H9 (cell line): ENCODE measurements at regions not wholly inside any gene's neighbourhood (a gene's known extent, or its start where the extent isn't known, plus 50 kb on each side); places are given as distances from the start of the nearest gene placed in this dataset.

Experiments
- DNase-seq: peaks from one replicate; pipeline ENCODE4 v3.0.0-alpha.2; 2017
- H2AFZ ChIP-seq: one replicate; pipeline ENCODE4 v1.6.1; 2013; ENCODE audit warnings: mild to moderate bottlenecking, low read length, control low read depth, moderate library complexity
- H2AK5ac ChIP-seq: 2 replicates; pipeline ENCODE4 v1.6.1; 2013; ENCODE audit warnings: low read length, control low read depth, mixed read lengths; ENCODE audit not compliant: insufficient read length
- H2BK120ac ChIP-seq: one replicate; pipeline ENCODE4 v1.6.1; 2013; ENCODE audit warnings: low read depth, mild to moderate bottlenecking, low read length, control low read depth, inconsistent platforms; ENCODE audit not compliant: poor library complexity, severe bottlenecking
- H2BK12ac ChIP-seq: 2 replicates; pipeline ENCODE4 v1.6.1; 2013; ENCODE audit warnings: low read length, control low read depth, mixed read lengths, low read depth; ENCODE audit not compliant: insufficient read length
- H2BK15ac ChIP-seq: 2 replicates; pipeline ENCODE4 v1.6.1; 2013; ENCODE audit warnings: low read depth, low read length, control low read depth
- H2BK20ac ChIP-seq: one replicate; pipeline ENCODE4 v1.6.1; 2013; ENCODE audit warnings: low read depth, mild to moderate bottlenecking, low read length, control low read depth, inconsistent platforms; ENCODE audit not compliant: poor library complexity, severe bottlenecking
- H2BK5ac ChIP-seq: 2 replicates; pipeline ENCODE4 v1.6.1; 2013; ENCODE audit warnings: low read length, control low read depth, mixed read lengths; ENCODE audit not compliant: insufficient read length
- H3K14ac ChIP-seq: 2 replicates; pipeline ENCODE4 v1.6.1; 2013; ENCODE audit warnings: low read length, control low read depth; ENCODE audit not compliant: insufficient read depth
- H3K18ac ChIP-seq: 2 replicates; pipeline ENCODE4 v1.6.1; 2013; ENCODE audit warnings: low read depth, mild to moderate bottlenecking, mixed read lengths, low read length, control low read depth; ENCODE audit not compliant: insufficient read length
- H3K23ac ChIP-seq: 2 replicates; pipeline ENCODE4 v1.6.1; 2013; ENCODE audit warnings: low read length, control low read depth, mixed read lengths, low read depth; ENCODE audit not compliant: insufficient read length
- H3K23me2 ChIP-seq: 2 replicates; pipeline ENCODE4 v1.6.1; 2013; ENCODE audit warnings: low read depth, mild to moderate bottlenecking, mixed read lengths, low read length, control low read depth; ENCODE audit not compliant: insufficient read length, poor library complexity, severe bottlenecking
- H3K27ac ChIP-seq: 2 replicates; pipeline ENCODE4 v1.5.1; 2013; ENCODE audit warnings: low read length, control low read depth, mixed read lengths, low read depth; ENCODE audit not compliant: insufficient read length
- H3K27me3 ChIP-seq: 2 replicates; pipeline ENCODE4 v1.6.1; 2013; ENCODE audit warnings: low read length, control low read depth, inconsistent platforms; ENCODE audit not compliant: insufficient read depth
- H3K4ac ChIP-seq: 2 replicates; pipeline ENCODE4 v1.6.1; 2013; ENCODE audit warnings: low read depth, mild to moderate bottlenecking, control low read depth, inconsistent platforms, low read length, moderate library complexity
- H3K4me1 ChIP-seq: 2 replicates; pipeline ENCODE4 v1.6.1; 2013; ENCODE audit warnings: low read length, control low read depth, inconsistent platforms; ENCODE audit not compliant: insufficient read depth
- H3K4me2 ChIP-seq: 2 replicates; pipeline ENCODE4 v1.6.1; 2013; ENCODE audit warnings: low read length, control low read depth, mixed read lengths; ENCODE audit not compliant: insufficient read length, insufficient read depth
- H3K56ac ChIP-seq: 2 replicates; pipeline ENCODE4 v1.6.1; 2013; ENCODE audit warnings: low read depth, mild to moderate bottlenecking, mixed read lengths, low read length, control low read depth; ENCODE audit not compliant: insufficient read length
- H3K79me1 ChIP-seq: 2 replicates; pipeline ENCODE4 v1.6.1; 2013; ENCODE audit warnings: low read depth, mild to moderate bottlenecking, moderate library complexity, low read length, control low read depth, inconsistent platforms; ENCODE audit not compliant: insufficient read depth, poor library complexity, severe bottlenecking
- H3K79me2 ChIP-seq: 2 replicates; pipeline ENCODE4 v1.6.1; 2013; ENCODE audit warnings: low read length, control low read depth, inconsistent platforms; ENCODE audit not compliant: insufficient read depth
- H3K9ac ChIP-seq: 2 replicates; pipeline ENCODE4 v1.6.1; 2013; ENCODE audit warnings: low read length, control low read depth, mixed read lengths; ENCODE audit not compliant: insufficient read length; ENCODE audit errors: extremely low read depth
- H3K9me3 ChIP-seq: one replicate; pipeline ENCODE4 v1.6.1; 2013; ENCODE audit warnings: low read depth, low read length, inconsistent platforms; ENCODE audit not compliant: control insufficient read depth
- H3T11ph ChIP-seq: one replicate; pipeline ENCODE4 v1.6.1; 2013; ENCODE audit warnings: mild to moderate bottlenecking, low read length, control low read depth, inconsistent platforms
- H4K20me1 ChIP-seq: one replicate; pipeline ENCODE4 v1.6.1; 2013; ENCODE audit not compliant: control insufficient read depth, insufficient read length, insufficient read depth
- H4K5ac ChIP-seq: 2 replicates; pipeline ENCODE4 v1.6.1; 2013; ENCODE audit warnings: low read depth, mild to moderate bottlenecking, mixed read lengths, low read length, control low read depth; ENCODE audit not compliant: insufficient read length
- H4K8ac ChIP-seq: replicated peaks from 2 replicates; pipeline ENCODE4 v1.6.1; 2013; ENCODE audit warnings: low read length, control low read depth, mixed read lengths, low read depth; ENCODE audit not compliant: insufficient read length
- H4K91ac ChIP-seq: 2 replicates; pipeline ENCODE4 v1.6.1; 2013; ENCODE audit warnings: low read depth, mild to moderate bottlenecking, moderate library complexity, mixed read lengths, low read length, control low read depth; ENCODE audit not compliant: insufficient read length
- H3K27ac Mint-ChIP-seq, 3 experiments: 2 replicates in 2 of 3; 3 replicates in 1 of 3; pipeline ENCODE4 v1.8.0; 2020 to 2021; ENCODE audit warnings: mixed read lengths in 3 of 3, mild to moderate bottlenecking in 1 of 3, moderate library complexity in 1 of 3
- H3K27me3 Mint-ChIP-seq: 2 replicates; pipeline ENCODE4 v1.8.0; 2021; ENCODE audit warnings: low read depth, mild to moderate bottlenecking, moderate library complexity, mixed read lengths
- H3K36me3 Mint-ChIP-seq, 3 experiments: 2 replicates in 2 of 3; 3 replicates in 1 of 3; pipeline ENCODE4 v1.8.0; 2020 to 2021; ENCODE audit warnings: low read depth in 3 of 3, mixed read lengths in 3 of 3; ENCODE audit not compliant: insufficient read depth in 1 of 3
- H3K4me1 Mint-ChIP-seq, 2 experiments: 2 replicates each; pipeline ENCODE4 v1.8.0; 2020; ENCODE audit warnings: mixed read lengths in 2 of 2
- H3K4me3 Mint-ChIP-seq, 2 experiments: 2 replicates in 1 of 2; 3 replicates in 1 of 2; pipeline ENCODE4 v1.8.0; 2020 to 2021; ENCODE audit warnings: mild to moderate bottlenecking in 2 of 2, mixed read lengths in 2 of 2, moderate library complexity in 1 of 2
- H3K9me3 Mint-ChIP-seq, 2 experiments: 2 replicates in 1 of 2; 3 replicates in 1 of 2; pipeline ENCODE4 v1.8.0; 2020; ENCODE audit warnings: mild to moderate bottlenecking in 2 of 2, mixed read lengths in 2 of 2, moderate library complexity in 1 of 2
- CTCF ChIP-seq: fragments of 200-600 bp; sonication (generic); conservative IDR thresholded peaks from 3 replicates; pipeline ENCODE4 v1.8.0; 2021; ENCODE audit warnings: antibody characterized with exemption, mild to moderate bottlenecking
- WGBS: extraction: QIAGEN DNeasy Blood & Tissue Kit; methylation state at CpG from one replicate; pipeline ENCODE4 v1.1.7; 2013; ENCODE audit warnings: missing lambda C conversion rate, low lambda C conversion rate, mixed read lengths; ENCODE audit not compliant: insufficient read length; ENCODE audit errors: extremely low coverage; 5-methylcytosine and 5-hydroxymethylcytosine counted together

- Histone ChIP-seq H3K4ac (no peak overlapping the region), H3K23me2 (no peaks in the 10 kb centered on the region), H4K5ac (no peak overlapping the region), H2BK12ac (no peak overlapping the region), H4K91ac (no peak overlapping the region), H2AFZ (no peak overlapping the region), H3K9me3 (no peaks in the 10 kb centered on the region), H3K9ac (no peak overlapping the region), H3K14ac (no peak overlapping the region), H2BK15ac (no peak overlapping the region), H4K20me1 (no peaks in the 10 kb centered on the region), H2BK120ac (no peak overlapping the region), H3K23ac (no peak overlapping the region), H3K27ac (no peak overlapping the region), H3K56ac (no peak overlapping the region), H2BK20ac (no peak overlapping the region), H2AK5ac (no peak overlapping the region), H3K27me3 (no peaks in the 10 kb centered on the region), H3K18ac (no peak overlapping the region), H2BK5ac (no peak overlapping the region), H3T11ph (no peak overlapping the region), H3K79me2 (no peaks in the 10 kb centered on the region), H4K8ac (no peak overlapping the region), H3K79me1 (no peaks in the 10 kb centered on the region), H3K4me1 (no peaks in the 10 kb centered on the region), H3K4me2 (no peak overlapping the region)
- no peaks in the 10 kb centered on the region for H3K27me3 Mint-ChIP-seq
- H3K4me1 Mint-ChIP-seq, result no peaks in the 10 kb centered on the region
- no CpG with 5 or more reads among the region's 1 CpG for WGBS
- DNase-seq, result no peak
- H3K36me3 Mint-ChIP-seq, result peaks cover 19 to 28% (median 25%) of the 10 kb centered on the region in 3 experiments; a peak in 6 of 7 replicates
- no peak for TF ChIP-seq CTCF
- peaks cover 0 to 6% of the 10 kb centered on the region in 2 experiments; a peak in 2 of 5 replicates for H3K9me3 Mint-ChIP-seq
- H3K4me3 Mint-ChIP-seq, result no peak overlapping the region
- no peak overlapping the region for H3K27ac Mint-ChIP-seq
These were observed 104.1 kb downstream of the EHF start for GRCh38 chr11:34724973-34725372.
